GM20000 (cell line): ENCODE measurements at regions not wholly inside any gene's neighbourhood (a gene's known extent, or its start where the extent isn't known, plus 50 kb on each side); places are given as distances from the start of the nearest gene placed in this dataset.

Experiments used
- DNase-seq: peaks from one replicate; pipeline ENCODE4 v3.0.0; 2012; ENCODE audit warnings: low spot score
- TF ChIP-seq, protein P1 (sequence below): IDR thresholded peaks from 2 replicates; pipeline ENCODE4 v1.5.1; 2012; ENCODE audit warnings: mild to moderate bottlenecking, control low read depth; ENCODE audit errors: extremely low read depth, missing control alignments

DNA sequence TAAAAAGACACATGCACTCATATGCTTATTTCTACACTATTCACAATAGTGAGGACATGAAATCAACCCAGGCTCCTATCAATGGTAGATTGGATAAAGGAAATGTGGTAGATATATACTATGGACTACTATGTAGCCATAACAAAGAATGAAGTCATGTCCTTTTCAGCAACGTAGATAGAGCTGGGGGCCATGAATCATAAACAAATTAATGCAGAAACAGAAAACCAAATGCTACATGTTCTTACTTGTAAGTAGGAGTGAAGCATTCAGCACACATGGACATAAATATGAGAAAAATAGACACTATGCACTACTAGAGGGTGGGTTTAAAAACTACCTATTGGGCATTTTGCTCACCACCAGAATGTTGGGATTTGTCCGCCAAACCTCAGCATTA lies 278.0 kb upstream of the MIS18BP1 start:
- TF ChIP-seq, protein P1, sequence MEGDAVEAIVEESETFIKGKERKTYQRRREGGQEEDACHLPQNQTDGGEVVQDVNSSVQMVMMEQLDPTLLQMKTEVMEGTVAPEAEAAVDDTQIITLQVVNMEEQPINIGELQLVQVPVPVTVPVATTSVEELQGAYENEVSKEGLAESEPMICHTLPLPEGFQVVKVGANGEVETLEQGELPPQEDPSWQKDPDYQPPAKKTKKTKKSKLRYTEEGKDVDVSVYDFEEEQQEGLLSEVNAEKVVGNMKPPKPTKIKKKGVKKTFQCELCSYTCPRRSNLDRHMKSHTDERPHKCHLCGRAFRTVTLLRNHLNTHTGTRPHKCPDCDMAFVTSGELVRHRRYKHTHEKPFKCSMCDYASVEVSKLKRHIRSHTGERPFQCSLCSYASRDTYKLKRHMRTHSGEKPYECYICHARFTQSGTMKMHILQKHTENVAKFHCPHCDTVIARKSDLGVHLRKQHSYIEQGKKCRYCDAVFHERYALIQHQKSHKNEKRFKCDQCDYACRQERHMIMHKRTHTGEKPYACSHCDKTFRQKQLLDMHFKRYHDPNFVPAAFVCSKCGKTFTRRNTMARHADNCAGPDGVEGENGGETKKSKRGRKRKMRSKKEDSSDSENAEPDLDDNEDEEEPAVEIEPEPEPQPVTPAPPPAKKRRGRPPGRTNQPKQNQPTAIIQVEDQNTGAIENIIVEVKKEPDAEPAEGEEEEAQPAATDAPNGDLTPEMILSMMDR, result no peak
- DNase-seq, result no peak

GRCh38 chr14:45526715-45527549 lies 273.9 kb upstream of the MIS18BP1 start:
- DNase-seq, result peak; percentile 46
- TF ChIP-seq, protein P1, result peak; percentile 26

GRCh38 chr14:45519766-45520165 lies 266.8 kb upstream of the MIS18BP1 start:
- TF ChIP-seq, protein P1, result no peak
- no peak for DNase-seq

DNA sequence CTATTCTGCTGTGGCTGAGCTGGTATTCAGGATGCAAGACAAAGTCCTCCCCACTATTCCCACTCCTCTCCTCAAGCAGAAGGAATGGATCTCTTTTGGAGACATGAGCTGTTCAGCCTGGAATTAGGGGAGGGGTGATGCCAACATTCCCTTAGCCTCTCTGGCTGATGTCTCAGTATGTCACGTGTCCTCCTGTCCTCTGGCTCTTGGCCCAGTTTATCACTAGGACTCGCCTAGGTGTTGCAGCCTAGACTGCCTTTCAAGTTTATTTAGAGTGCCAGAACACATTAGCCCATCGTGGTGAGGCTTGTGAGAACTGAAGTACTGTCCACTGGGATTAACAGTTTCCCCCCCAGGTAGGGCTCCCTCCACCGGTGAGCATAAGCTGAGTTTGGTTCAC lies 239.9 kb upstream of the MIS18BP1 start:
- TF ChIP-seq, protein P1, result no peak
- DNase-seq, result no peak

DNA sequence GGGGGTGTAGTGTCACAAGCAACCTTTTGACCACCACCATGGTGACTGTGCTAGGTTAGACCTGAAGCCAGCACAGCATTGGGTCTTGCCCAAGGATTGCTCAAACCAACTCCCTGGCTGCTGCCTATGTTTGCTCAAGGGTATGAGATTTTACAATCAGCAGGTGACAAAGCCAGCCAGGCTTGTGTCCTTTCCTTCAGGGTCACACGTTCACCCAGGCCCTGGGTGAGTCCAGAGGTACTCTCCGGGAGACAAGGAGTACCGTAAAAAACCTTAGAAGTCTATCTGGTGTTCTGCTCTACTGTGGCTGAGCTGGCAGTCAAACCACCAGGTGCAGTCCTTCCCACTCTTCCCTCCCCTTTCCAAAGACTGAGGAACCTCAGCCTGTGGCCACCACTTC lies 238.9 kb upstream of the MIS18BP1 start:
- TF ChIP-seq, protein P1, result no peak
- no peak for DNase-seq

DNA sequence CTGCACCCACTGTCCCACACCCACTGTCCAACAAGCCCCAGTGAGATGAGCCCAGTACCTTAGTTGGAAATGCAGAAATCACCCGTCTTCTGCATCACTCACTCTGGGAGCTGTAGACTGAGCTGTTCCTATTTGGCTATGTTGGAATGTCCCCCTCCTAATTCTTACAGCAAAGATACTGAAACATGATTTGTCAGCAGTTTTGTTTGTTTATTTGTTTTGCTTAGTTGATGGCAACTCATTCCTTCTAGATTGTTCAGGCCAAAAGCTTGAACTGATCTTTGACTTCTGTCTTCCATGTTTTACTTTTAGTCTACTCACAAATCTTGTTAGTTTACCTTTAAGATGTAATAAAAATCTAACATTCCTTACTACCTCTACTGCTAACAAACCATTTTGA lies 233.6 kb upstream of the MIS18BP1 start:
- DNase-seq, result no peak
- TF ChIP-seq, protein P1, result no peak

GRCh38 chr14:45467023-45467422 lies 214.0 kb upstream of the MIS18BP1 start:
- DNase-seq, result no peak
- TF ChIP-seq, protein P1, result no peak
